Activated CD4-positive, alpha-beta memory T cell treated with anti-CD3 and anti-CD28 coated beads for 36 hours (primary cell): ENCODE measurements at regions not wholly inside any gene's neighbourhood (a gene's known extent, or its start where the extent isn't known, plus 50 kb on each side); places are given as distances from the start of the nearest gene placed in this dataset.

ENCODE experiments used
- CTCF ChIA-PET: fragments of 350-600 bp; sonication (Branson Sonifier 250); formaldehyde crosslinking; loops from one replicate; lab custom pipeline; 2021; ENCODE audit warnings: antibody characterized with exemption, inconsistent platforms; lab: Charles Lee
- POLR2A ChIA-PET: fragments of 350-600 bp; sonication (Branson Sonifier 250); formaldehyde crosslinking; loops from one replicate; lab custom pipeline; 2021; ENCODE audit warnings: antibody characterized with exemption; lab: Charles Lee
- DNase-seq: peaks from one replicate; pipeline ENCODE4 v3.0.0-alpha.2; 2020
- H3K27ac Mint-ChIP-seq: one replicate; pipeline ENCODE4 v1.8.0; 2021; ENCODE audit warnings: mixed read lengths
- H3K27me3 Mint-ChIP-seq: one replicate; pipeline ENCODE4 v1.8.0; 2021; ENCODE audit warnings: mixed read lengths
- H3K36me3 Mint-ChIP-seq: one replicate; pipeline ENCODE4 v1.8.0; 2021; ENCODE audit warnings: mixed read lengths
- H3K4me1 Mint-ChIP-seq: one replicate; pipeline ENCODE4 v1.8.0; 2021; ENCODE audit warnings: low read depth, mixed read lengths
- H3K4me3 Mint-ChIP-seq: one replicate; pipeline ENCODE4 v1.8.0; 2021; ENCODE audit warnings: mild to moderate bottlenecking, mixed read lengths
- H3K9me3 Mint-ChIP-seq: one replicate; pipeline ENCODE4 v1.8.0; 2021; ENCODE audit warnings: mixed read lengths
- intact Hi-C: fragments of 100-400 bp; cut with micrococcal nuclease; formaldehyde crosslinking; loops from one replicate; pipeline ENCODE4 v1.15.1; 2023

- no peak overlapping the region for H3K4me3 Mint-ChIP-seq
- DNase-seq, result no peak
- intact Hi-C loops, result no loop called here
- H3K36me3 Mint-ChIP-seq, result no peaks in the 10 kb centered on the region
- no peaks in the 10 kb centered on the region for H3K4me1 Mint-ChIP-seq
- ChIA-PET POLR2A (no interaction called here), CTCF (interaction anchor here (0.6 kb wide), 1 partner anchor 13 kb away, joined by 3 read pairs; no protein-coding TSS in a partner anchor)
- H3K9me3 Mint-ChIP-seq, result no peaks in the 10 kb centered on the region
- no peak overlapping the region for H3K27ac Mint-ChIP-seq
- H3K27me3 Mint-ChIP-seq, result no peaks in the 10 kb centered on the region
Measured at GRCh38 chr5:117945258-117945657, 1043.1 kb downstream of the DTWD2 start.

- no peaks in the 10 kb centered on the region for H3K27me3 Mint-ChIP-seq
- intact Hi-C loops, result no loop called here
- H3K36me3 Mint-ChIP-seq, result no peaks in the 10 kb centered on the region
- ChIA-PET POLR2A (no interaction called here), CTCF (no interaction called here)
- H3K4me3 Mint-ChIP-seq, result no peak overlapping the region
- no peaks in the 10 kb centered on the region for H3K9me3 Mint-ChIP-seq
- DNase-seq, result no peak
- H3K4me1 Mint-ChIP-seq, result no peaks in the 10 kb centered on the region
- H3K27ac Mint-ChIP-seq, result no peak overlapping the region
Measured at GRCh38 chr5:117943541-117943940, 1044.8 kb downstream of the DTWD2 start.

- no peak for DNase-seq
- H3K27me3 Mint-ChIP-seq, result no peaks in the 10 kb centered on the region
- ChIA-PET CTCF (no interaction called here), POLR2A (no interaction called here)
- no peak overlapping the region for H3K4me3 Mint-ChIP-seq
- H3K36me3 Mint-ChIP-seq, result no peaks in the 10 kb centered on the region
- no peaks in the 10 kb centered on the region for H3K9me3 Mint-ChIP-seq
- no peaks in the 10 kb centered on the region for H3K4me1 Mint-ChIP-seq
- H3K27ac Mint-ChIP-seq, result no peak overlapping the region
- intact Hi-C loops, result no loop called here
Measured at GRCh38 chr5:117942861-117943519, 1045.4 kb downstream of the DTWD2 start.

- peaks cover 8% of the 10 kb centered on the region for H3K9me3 Mint-ChIP-seq
- DNase-seq, result no peak
- intact Hi-C loops, result no loop called here
- ChIA-PET CTCF (no interaction called here), POLR2A (no interaction called here)
- no peak overlapping the region for H3K27ac Mint-ChIP-seq
- no peak overlapping the region for H3K4me3 Mint-ChIP-seq
- no peaks in the 10 kb centered on the region for H3K36me3 Mint-ChIP-seq
- H3K4me1 Mint-ChIP-seq, result no peaks in the 10 kb centered on the region
- no peaks in the 10 kb centered on the region for H3K27me3 Mint-ChIP-seq
Measured at GRCh38 chr5:117893211-117893610, 1095.1 kb downstream of the DTWD2 start.

GRCh38 chr5:117892360-117892759 is 1096.0 kb downstream of the DTWD2 start:
- ChIA-PET POLR2A (no interaction called here), CTCF (no interaction called here)
- H3K36me3 Mint-ChIP-seq, result no peaks in the 10 kb centered on the region
- intact Hi-C loops, result no loop called here
- DNase-seq, result no peak
- no peaks in the 10 kb centered on the region for H3K4me1 Mint-ChIP-seq
- H3K27me3 Mint-ChIP-seq, result no peaks in the 10 kb centered on the region
- no peak overlapping the region for H3K27ac Mint-ChIP-seq
- peaks cover 9% of the 10 kb centered on the region for H3K9me3 Mint-ChIP-seq
- H3K4me3 Mint-ChIP-seq, result no peak overlapping the region

GRCh38 chr5:117889596-117889995 is 1098.8 kb downstream of the DTWD2 start:
- ChIA-PET CTCF (no interaction called here), POLR2A (no interaction called here)
- H3K4me3 Mint-ChIP-seq, result no peak overlapping the region
- intact Hi-C loops, result no loop called here
- DNase-seq, result no peak
- peaks cover 8% of the 10 kb centered on the region for H3K9me3 Mint-ChIP-seq
- no peak overlapping the region for H3K27ac Mint-ChIP-seq
- no peaks in the 10 kb centered on the region for H3K4me1 Mint-ChIP-seq
- H3K27me3 Mint-ChIP-seq, result no peaks in the 10 kb centered on the region
- H3K36me3 Mint-ChIP-seq, result no peaks in the 10 kb centered on the region

GRCh38 chr5:117888688-117889087 is 1099.7 kb downstream of the DTWD2 start:
- ChIA-PET CTCF (no interaction called here), POLR2A (no interaction called here)
- H3K9me3 Mint-ChIP-seq, result peaks cover 8% of the 10 kb centered on the region
- H3K27ac Mint-ChIP-seq, result no peak overlapping the region
- intact Hi-C loops, result no loop called here
- no peaks in the 10 kb centered on the region for H3K4me1 Mint-ChIP-seq
- H3K27me3 Mint-ChIP-seq, result no peaks in the 10 kb centered on the region
- no peak overlapping the region for H3K4me3 Mint-ChIP-seq
- no peaks in the 10 kb centered on the region for H3K36me3 Mint-ChIP-seq
- no peak for DNase-seq

GRCh38 chr5:117881426-117882230 is 1106.7 kb downstream of the DTWD2 start:
- Mint-ChIP-seq H3K27ac (no peak overlapping the region), H3K4me3 (no peak overlapping the region), H3K4me1 (no peaks in the 10 kb centered on the region), H3K36me3 (no peaks in the 10 kb centered on the region), H3K27me3 (no peaks in the 10 kb centered on the region), H3K9me3 (peaks cover 4% of the 10 kb centered on the region)
- ChIA-PET CTCF (no interaction called here), POLR2A (no interaction called here)
- intact Hi-C loops, result no loop called here
- DNase-seq, result no peak

- Mint-ChIP-seq H3K36me3 (no peaks in the 10 kb centered on the region), H3K27ac (no peak overlapping the region), H3K4me3 (no peak overlapping the region), H3K9me3 (peaks cover 3% of the 10 kb centered on the region), H3K4me1 (no peaks in the 10 kb centered on the region), H3K27me3 (no peaks in the 10 kb centered on the region)
- DNase-seq, result no peak
- ChIA-PET POLR2A (no interaction called here), CTCF (no interaction called here)
- intact Hi-C loops, result no loop called here
Measured at GRCh38 chr5:117880932-117881331, 1107.4 kb downstream of the DTWD2 start.

- Mint-ChIP-seq H3K36me3 (no peaks in the 10 kb centered on the region), H3K9me3 (peaks cover 7% of the 10 kb centered on the region), H3K27me3 (no peaks in the 10 kb centered on the region), H3K4me1 (no peaks in the 10 kb centered on the region), H3K4me3 (no peak overlapping the region), H3K27ac (no peak overlapping the region)
- no peak for DNase-seq
- intact Hi-C loops, result no loop called here
- POLR2A ChIA-PET, result no interaction called here
- CTCF ChIA-PET, result no interaction called here
Measured at GRCh38 chr5:117877731-117878130, 1110.6 kb downstream of the DTWD2 start.

- no peaks in the 10 kb centered on the region for H3K4me1 Mint-ChIP-seq
- POLR2A ChIA-PET, result no interaction called here
- peaks cover 9% of the 10 kb centered on the region for H3K9me3 Mint-ChIP-seq
- no peak overlapping the region for H3K27ac Mint-ChIP-seq
- no peaks in the 10 kb centered on the region for H3K27me3 Mint-ChIP-seq
- intact Hi-C loops, result no loop called here
- no peak for DNase-seq
- no peaks in the 10 kb centered on the region for H3K36me3 Mint-ChIP-seq
- no peak overlapping the region for H3K4me3 Mint-ChIP-seq
- CTCF ChIA-PET, result no interaction called here
Measured at GRCh38 chr5:117872798-117873368, 1115.5 kb downstream of the DTWD2 start.

- Mint-ChIP-seq H3K4me1 (no peaks in the 10 kb centered on the region), H3K36me3 (no peaks in the 10 kb centered on the region), H3K4me3 (no peak overlapping the region), H3K9me3 (peaks cover 5% of the 10 kb centered on the region), H3K27ac (no peak overlapping the region), H3K27me3 (no peaks in the 10 kb centered on the region)
- POLR2A ChIA-PET, result no interaction called here
- intact Hi-C loops, result no loop called here
- DNase-seq, result no peak
- CTCF ChIA-PET, result no interaction called here
Measured at GRCh38 chr5:117869596-117869995, 1118.8 kb downstream of the DTWD2 start.
